ENCODE measurements at regions not wholly inside any gene's neighbourhood (a gene's known extent, or its start where the extent isn't known, plus 50 kb on each side); places are given as distances from the start of the nearest gene placed in this dataset.

DNA sequence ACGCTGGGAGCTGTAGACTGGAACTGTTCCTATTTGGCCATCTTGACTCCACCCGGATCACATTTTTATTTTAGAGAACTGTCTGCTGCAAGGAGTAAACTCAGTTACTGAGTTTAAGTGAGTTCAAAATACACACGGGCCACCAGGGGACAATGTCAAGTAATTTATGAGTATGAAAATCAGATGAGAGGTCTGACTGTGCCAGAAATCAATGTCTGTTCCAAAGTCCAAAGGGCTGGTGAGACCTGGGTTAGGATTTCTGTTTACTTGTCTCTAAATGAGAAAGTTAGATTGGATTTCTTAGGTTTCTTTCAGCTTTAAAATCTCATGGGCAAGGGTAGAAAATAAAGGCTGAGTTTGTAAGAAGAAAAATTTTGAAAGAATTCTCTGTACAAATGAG lies 465.8 kb upstream of the MEIS1 start:
- CTCF ChIA-PET, result no interaction called here
- no peaks in the 10 kb centered on the region for H3F3A ChIP-seq (replicated peaks; ENCODE audit: insufficient read depth)

More for the DNA sequence above, 465.8 kb upstream of the MEIS1 start:
- Histone ChIP-seq H3K9me3 (no peaks in the 10 kb centered on the region), H3K9me2 (no peaks in the 10 kb centered on the region), H3K9ac (no peak overlapping the region), H2AFZ (ENCODE audit: low read depth) (no peak overlapping the region), H3K27ac (ENCODE audit: low read depth in 2 of 2, low read length in 1 of 2) (no peak overlapping the region), H3K4me1 (ENCODE audit: control insufficient read depth in 1 of 2, insufficient read depth in 2 of 2, low read depth in 1 of 2, low read length in 1 of 2) (peaks cover 0 to 3% of the 10 kb centered on the region in 2 experiments; a peak in 2 of 4 replicates), H3K4me2 (no peak overlapping the region), H3K36me3 (replicated peaks in 1 of 2; ENCODE audit: control insufficient read depth in 1 of 2, insufficient read depth in 2 of 2, low read length in 1 of 2) (no peaks in the 10 kb centered on the region), H3K4me3 (ENCODE audit: low read depth in 2 of 2, low read length in 1 of 2) (no peak overlapping the region), H3K27me3 (ENCODE audit: insufficient read depth) (no peaks in the 10 kb centered on the region), H3K79me2 (ENCODE audit: insufficient read depth) (no peaks in the 10 kb centered on the region), H4K20me1 (ENCODE audit: insufficient read depth) (no peaks in the 10 kb centered on the region)
- POLR2A ChIA-PET, result no interaction called here
- 13% methylated on average over 3 of the region's 3 CpGs for WGBS (ENCODE audit: low lambda C conversion rate)
- TF ChIP-seq MXI1 (IDR thresholded peaks at IDR 0.05; ENCODE audit: low read depth, low read length) (no peak), CHD2 (IDR thresholded peaks at IDR 0.05; ENCODE audit: low read length, partially characterized antibody) (no peak), EP300 (IDR thresholded peaks at IDR 0.05; ENCODE audit: borderline replicate concordance in 1 of 2, low read depth in 1 of 2, low read length in 1 of 2) (no peak), TEAD4 (IDR thresholded peaks at IDR 0.05; ENCODE audit: borderline replicate concordance, insufficient read depth) (no peak), FOSL2 (IDR thresholded peaks at IDR 0.05; ENCODE audit: borderline replicate concordance, low read depth) (no peak), TCF12 (IDR thresholded peaks at IDR 0.05) (no peak), YY1 (IDR thresholded peaks at IDR 0.05; ENCODE audit: low read depth) (no peak), RFX5 (IDR thresholded peaks at IDR 0.05; ENCODE audit: low read length) (no peak), GATA2 (CRISPR knock-in tag; IDR thresholded peaks at IDR 0.05) (no peak), FOXJ3 (CRISPR knock-in tag; IDR thresholded peaks at IDR 0.05) (no peak), TAF1 (IDR thresholded peaks at IDR 0.05; ENCODE audit: borderline replicate concordance, low read depth, low read length) (no peak), SIN3A (IDR thresholded peaks at IDR 0.05; ENCODE audit: borderline replicate concordance, low read depth, low read length) (no peak), SMC3 (IDR thresholded peaks at IDR 0.05; ENCODE audit: low read depth, low read length) (no peak)
- TF ChIP-seq, protein P1, sequence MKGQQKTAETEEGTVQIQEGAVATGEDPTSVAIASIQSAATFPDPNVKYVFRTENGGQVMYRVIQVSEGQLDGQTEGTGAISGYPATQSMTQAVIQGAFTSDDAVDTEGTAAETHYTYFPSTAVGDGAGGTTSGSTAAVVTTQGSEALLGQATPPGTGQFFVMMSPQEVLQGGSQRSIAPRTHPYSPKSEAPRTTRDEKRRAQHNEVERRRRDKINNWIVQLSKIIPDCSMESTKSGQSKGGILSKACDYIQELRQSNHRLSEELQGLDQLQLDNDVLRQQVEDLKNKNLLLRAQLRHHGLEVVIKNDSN (IDR thresholded peaks at IDR 0.05; ENCODE audit: borderline replicate concordance, low read depth), result no peak
- TF ChIP-seq, protein P2, sequence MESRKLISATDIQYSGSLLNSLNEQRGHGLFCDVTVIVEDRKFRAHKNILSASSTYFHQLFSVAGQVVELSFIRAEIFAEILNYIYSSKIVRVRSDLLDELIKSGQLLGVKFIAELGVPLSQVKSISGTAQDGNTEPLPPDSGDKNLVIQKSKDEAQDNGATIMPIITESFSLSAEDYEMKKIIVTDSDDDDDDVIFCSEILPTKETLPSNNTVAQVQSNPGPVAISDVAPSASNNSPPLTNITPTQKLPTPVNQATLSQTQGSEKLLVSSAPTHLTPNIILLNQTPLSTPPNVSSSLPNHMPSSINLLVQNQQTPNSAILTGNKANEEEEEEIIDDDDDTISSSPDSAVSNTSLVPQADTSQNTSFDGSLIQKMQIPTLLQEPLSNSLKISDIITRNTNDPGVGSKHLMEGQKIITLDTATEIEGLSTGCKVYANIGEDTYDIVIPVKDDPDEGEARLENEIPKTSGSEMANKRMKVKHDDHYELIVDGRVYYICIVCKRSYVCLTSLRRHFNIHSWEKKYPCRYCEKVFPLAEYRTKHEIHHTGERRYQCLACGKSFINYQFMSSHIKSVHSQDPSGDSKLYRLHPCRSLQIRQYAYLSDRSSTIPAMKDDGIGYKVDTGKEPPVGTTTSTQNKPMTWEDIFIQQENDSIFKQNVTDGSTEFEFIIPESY (IDR thresholded peaks at IDR 0.05; ENCODE audit: borderline replicate concordance, low read depth), result no peak
- TF ChIP-seq, protein P3, sequence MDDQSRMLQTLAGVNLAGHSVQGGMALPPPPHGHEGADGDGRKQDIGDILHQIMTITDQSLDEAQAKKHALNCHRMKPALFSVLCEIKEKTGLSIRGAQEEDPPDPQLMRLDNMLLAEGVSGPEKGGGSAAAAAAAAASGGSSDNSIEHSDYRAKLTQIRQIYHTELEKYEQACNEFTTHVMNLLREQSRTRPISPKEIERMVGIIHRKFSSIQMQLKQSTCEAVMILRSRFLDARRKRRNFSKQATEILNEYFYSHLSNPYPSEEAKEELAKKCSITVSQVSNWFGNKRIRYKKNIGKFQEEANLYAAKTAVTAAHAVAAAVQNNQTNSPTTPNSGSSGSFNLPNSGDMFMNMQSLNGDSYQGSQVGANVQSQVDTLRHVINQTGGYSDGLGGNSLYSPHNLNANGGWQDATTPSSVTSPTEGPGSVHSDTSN (IDR thresholded peaks at IDR 0.05), result no peak
- TF ChIP-seq, protein P4, sequence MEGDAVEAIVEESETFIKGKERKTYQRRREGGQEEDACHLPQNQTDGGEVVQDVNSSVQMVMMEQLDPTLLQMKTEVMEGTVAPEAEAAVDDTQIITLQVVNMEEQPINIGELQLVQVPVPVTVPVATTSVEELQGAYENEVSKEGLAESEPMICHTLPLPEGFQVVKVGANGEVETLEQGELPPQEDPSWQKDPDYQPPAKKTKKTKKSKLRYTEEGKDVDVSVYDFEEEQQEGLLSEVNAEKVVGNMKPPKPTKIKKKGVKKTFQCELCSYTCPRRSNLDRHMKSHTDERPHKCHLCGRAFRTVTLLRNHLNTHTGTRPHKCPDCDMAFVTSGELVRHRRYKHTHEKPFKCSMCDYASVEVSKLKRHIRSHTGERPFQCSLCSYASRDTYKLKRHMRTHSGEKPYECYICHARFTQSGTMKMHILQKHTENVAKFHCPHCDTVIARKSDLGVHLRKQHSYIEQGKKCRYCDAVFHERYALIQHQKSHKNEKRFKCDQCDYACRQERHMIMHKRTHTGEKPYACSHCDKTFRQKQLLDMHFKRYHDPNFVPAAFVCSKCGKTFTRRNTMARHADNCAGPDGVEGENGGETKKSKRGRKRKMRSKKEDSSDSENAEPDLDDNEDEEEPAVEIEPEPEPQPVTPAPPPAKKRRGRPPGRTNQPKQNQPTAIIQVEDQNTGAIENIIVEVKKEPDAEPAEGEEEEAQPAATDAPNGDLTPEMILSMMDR (IDR thresholded peaks at IDR 0.05), result no peak
- TF ChIP-seq, protein P5, sequence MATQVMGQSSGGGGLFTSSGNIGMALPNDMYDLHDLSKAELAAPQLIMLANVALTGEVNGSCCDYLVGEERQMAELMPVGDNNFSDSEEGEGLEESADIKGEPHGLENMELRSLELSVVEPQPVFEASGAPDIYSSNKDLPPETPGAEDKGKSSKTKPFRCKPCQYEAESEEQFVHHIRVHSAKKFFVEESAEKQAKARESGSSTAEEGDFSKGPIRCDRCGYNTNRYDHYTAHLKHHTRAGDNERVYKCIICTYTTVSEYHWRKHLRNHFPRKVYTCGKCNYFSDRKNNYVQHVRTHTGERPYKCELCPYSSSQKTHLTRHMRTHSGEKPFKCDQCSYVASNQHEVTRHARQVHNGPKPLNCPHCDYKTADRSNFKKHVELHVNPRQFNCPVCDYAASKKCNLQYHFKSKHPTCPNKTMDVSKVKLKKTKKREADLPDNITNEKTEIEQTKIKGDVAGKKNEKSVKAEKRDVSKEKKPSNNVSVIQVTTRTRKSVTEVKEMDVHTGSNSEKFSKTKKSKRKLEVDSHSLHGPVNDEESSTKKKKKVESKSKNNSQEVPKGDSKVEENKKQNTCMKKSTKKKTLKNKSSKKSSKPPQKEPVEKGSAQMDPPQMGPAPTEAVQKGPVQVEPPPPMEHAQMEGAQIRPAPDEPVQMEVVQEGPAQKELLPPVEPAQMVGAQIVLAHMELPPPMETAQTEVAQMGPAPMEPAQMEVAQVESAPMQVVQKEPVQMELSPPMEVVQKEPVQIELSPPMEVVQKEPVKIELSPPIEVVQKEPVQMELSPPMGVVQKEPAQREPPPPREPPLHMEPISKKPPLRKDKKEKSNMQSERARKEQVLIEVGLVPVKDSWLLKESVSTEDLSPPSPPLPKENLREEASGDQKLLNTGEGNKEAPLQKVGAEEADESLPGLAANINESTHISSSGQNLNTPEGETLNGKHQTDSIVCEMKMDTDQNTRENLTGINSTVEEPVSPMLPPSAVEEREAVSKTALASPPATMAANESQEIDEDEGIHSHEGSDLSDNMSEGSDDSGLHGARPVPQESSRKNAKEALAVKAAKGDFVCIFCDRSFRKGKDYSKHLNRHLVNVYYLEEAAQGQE (IDR thresholded peaks at IDR 0.05; ENCODE audit: low read depth, low read length), result no peak
- TF ChIP-seq, protein P6, sequence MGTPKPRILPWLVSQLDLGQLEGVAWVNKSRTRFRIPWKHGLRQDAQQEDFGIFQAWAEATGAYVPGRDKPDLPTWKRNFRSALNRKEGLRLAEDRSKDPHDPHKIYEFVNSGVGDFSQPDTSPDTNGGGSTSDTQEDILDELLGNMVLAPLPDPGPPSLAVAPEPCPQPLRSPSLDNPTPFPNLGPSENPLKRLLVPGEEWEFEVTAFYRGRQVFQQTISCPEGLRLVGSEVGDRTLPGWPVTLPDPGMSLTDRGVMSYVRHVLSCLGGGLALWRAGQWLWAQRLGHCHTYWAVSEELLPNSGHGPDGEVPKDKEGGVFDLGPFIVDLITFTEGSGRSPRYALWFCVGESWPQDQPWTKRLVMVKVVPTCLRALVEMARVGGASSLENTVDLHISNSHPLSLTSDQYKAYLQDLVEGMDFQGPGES (IDR thresholded peaks at IDR 0.05; ENCODE audit: low read depth, low read length), result no peak
- DNase-seq, result no peak
